H1 (cell line): ENCODE measurements at regions not wholly inside any gene's neighbourhood (a gene's known extent, or its start where the extent isn't known, plus 50 kb on each side); places are given as distances from the start of the nearest gene placed in this dataset.
"Not testable (repeated sequence)": the region's sequence is repeated elsewhere in the genome, so short reads cannot be mapped to it uniquely, and the experiment has no call there.

ENCODE experiments used
- CTCF ChIA-PET: fragments of 300-600 bp; sonication (Branson Sonifier 250); formaldehyde crosslinking; loops from one replicate; lab custom pipeline; 2021; ENCODE audit not compliant: partially characterized antibody; lab: Charles Lee
- POLR2A ChIA-PET: fragments of 300-600 bp; sonication (Branson Sonifier 250); formaldehyde crosslinking; loops from one replicate; lab custom pipeline; 2021; ENCODE audit warnings: inconsistent platforms; ENCODE audit not compliant: partially characterized antibody; lab: Charles Lee
- DNase-seq, 2 experiments: peaks; one replicate each; pipeline versions ENCODE4 v3.0.0 to v3.0.0-alpha.2; 2010 to 2022; ENCODE audit warnings: low spot score in 2 of 2, low read depth in 1 of 2, mixed read lengths in 1 of 2
- FAIRE-seq: peaks from 2 replicates; lab custom pipeline; 2011; peaks lifted over from hg19 to GRCh38; lab: Jason Lieb, UNC
- H2AFZ ChIP-seq: 2 replicates; pipeline ENCODE4 v1.8.1; 2012; ENCODE audit warnings: low read length, inconsistent platforms
- H2AK5ac ChIP-seq: 2 replicates; pipeline ENCODE4 v1.6.1; 2013; ENCODE audit warnings: low read depth, low read length
- H2BK120ac ChIP-seq: replicated peaks from 2 replicates; pipeline ENCODE3; 2013; ENCODE audit warnings: low read depth, low read length, inconsistent platforms
- H2BK12ac ChIP-seq: 2 replicates; pipeline ENCODE4 v1.6.1; 2013; ENCODE audit warnings: low read depth, low read length
- H2BK15ac ChIP-seq: 2 replicates; pipeline ENCODE4 v1.6.1; 2013; ENCODE audit warnings: low read length
- H2BK20ac ChIP-seq: 2 replicates; pipeline ENCODE4 v1.6.1; 2013; ENCODE audit warnings: low read length
- H2BK5ac ChIP-seq: 2 replicates; pipeline ENCODE4 v1.6.1; 2013; ENCODE audit warnings: low read depth, low read length
- H3K14ac ChIP-seq: 2 replicates; pipeline ENCODE4 v1.6.1; 2013; ENCODE audit warnings: inconsistent platforms; ENCODE audit not compliant: insufficient read length
- H3K18ac ChIP-seq: 2 replicates; pipeline ENCODE4 v1.6.1; 2013; ENCODE audit warnings: low read length; ENCODE audit errors: extremely low read depth
- H3K23ac ChIP-seq: 2 replicates; pipeline ENCODE4 v1.6.1; 2013; ENCODE audit warnings: inconsistent platforms; ENCODE audit not compliant: insufficient read length
- H3K23me2 ChIP-seq: 2 replicates; pipeline ENCODE4 v1.6.1; 2013; ENCODE audit warnings: low read depth, low read length
- H3K27ac ChIP-seq: 2 replicates; pipeline ENCODE4 v1.6.1; 2011; ENCODE audit warnings: low read depth, low read length, inconsistent platforms
- H3K27me3 ChIP-seq, 4 experiments: replicated peaks in 1 of 4; 1 replicate in 1 of 4; 2 replicates in 3 of 4; pipeline versions ENCODE4 v1.6.1 to v1.8.1; 2011 to 2013; ENCODE audit warnings: low read length in 3 of 4, mild to moderate bottlenecking in 3 of 4, inconsistent platforms in 2 of 4, mixed read lengths in 2 of 4, moderate library complexity in 1 of 4; ENCODE audit not compliant: control insufficient read depth in 3 of 4, insufficient read depth in 3 of 4; ENCODE audit errors: extremely low read depth in 1 of 4
- H3K36me3 ChIP-seq, 4 experiments: 2 replicates each; pipeline versions ENCODE4 v1.6.1 to v1.8.1; 2011 to 2013; ENCODE audit warnings: mild to moderate bottlenecking in 4 of 4, low read length in 3 of 4, moderate library complexity in 2 of 4, control low read depth in 1 of 4, inconsistent platforms in 1 of 4; ENCODE audit not compliant: insufficient read depth in 4 of 4, control insufficient read depth in 2 of 4
- H3K4ac ChIP-seq: replicated peaks from 2 replicates; pipeline ENCODE3; 2013; ENCODE audit warnings: low read length, low read depth, mixed read lengths, inconsistent platforms; ENCODE audit not compliant: insufficient read length
- H3K4me1 ChIP-seq, 4 experiments: replicated peaks in 1 of 4; 1 replicate in 1 of 4; 2 replicates in 3 of 4; pipeline versions ENCODE4 v1.6.1 to v1.8.1; 2011 to 2013; ENCODE audit warnings: low read length in 3 of 4, inconsistent platforms in 2 of 4, mixed read lengths in 1 of 4; ENCODE audit not compliant: insufficient read depth in 4 of 4, control insufficient read depth in 3 of 4
- H3K4me2 ChIP-seq, 2 experiments: 2 replicates each; pipeline versions ENCODE4 v1.6.1 to v1.8.1; 2011 to 2013; ENCODE audit warnings: low read depth in 2 of 2, low read length in 2 of 2, control low read depth in 1 of 2, inconsistent platforms in 1 of 2, mild to moderate bottlenecking in 1 of 2; ENCODE audit not compliant: insufficient read depth in 1 of 2
- H3K4me3 ChIP-seq, 4 experiments: fragments of 200-600, 300-600 bp in 1 of 4; sonication (generic), shearing (Covaris generic), sonication (Bioruptor Twin) in 1 of 4; 2 replicates each; pipeline versions ENCODE4 v1.5.1 to v1.8.1; 2011 to 2016; ENCODE audit warnings: low read length in 4 of 4, low read depth in 3 of 4, control low read depth in 2 of 4, inconsistent platforms in 2 of 4, mild to moderate bottlenecking in 2 of 4, mixed read lengths in 1 of 4, moderate library complexity in 1 of 4; ENCODE audit not compliant: insufficient read depth in 2 of 4; ENCODE audit errors: extremely low read depth in 1 of 4
- H3K56ac ChIP-seq: replicated peaks from 2 replicates; pipeline ENCODE3; 2013; ENCODE audit warnings: low read depth, mild to moderate bottlenecking, mixed read lengths, low read length, inconsistent platforms; ENCODE audit not compliant: insufficient read length
- H3K79me1 ChIP-seq: 2 replicates; pipeline ENCODE4 v1.6.1; 2013; ENCODE audit warnings: low read depth, low read length, control low read depth
- H3K79me2 ChIP-seq, 2 experiments: 2 replicates each; pipeline versions ENCODE4 v1.6.1 to v1.8.1; 2012 to 2013; ENCODE audit warnings: low read length in 2 of 2, mild to moderate bottlenecking in 2 of 2, inconsistent platforms in 1 of 2; ENCODE audit not compliant: insufficient read depth in 2 of 2, control insufficient read depth in 1 of 2
- H3K9ac ChIP-seq, 4 experiments: replicated peaks in 1 of 4; 1 replicate in 1 of 4; 2 replicates in 3 of 4; pipeline versions ENCODE4 v1.6.1 to v1.8.1; 2011 to 2013; ENCODE audit warnings: low read depth in 3 of 4, low read length in 3 of 4, control low read depth in 2 of 4, mild to moderate bottlenecking in 2 of 4, moderate library complexity in 2 of 4, inconsistent platforms in 1 of 4; ENCODE audit errors: extremely low read depth in 1 of 4
- H3K9me3 ChIP-seq, 2 experiments: 2 replicates each; pipeline versions ENCODE4 v1.6.1 to v1.8.1; 2012 to 2013; ENCODE audit warnings: mild to moderate bottlenecking in 2 of 2, moderate library complexity in 2 of 2, control low read depth in 1 of 2, inconsistent platforms in 1 of 2, low read depth in 1 of 2, low read length in 1 of 2, mixed read lengths in 1 of 2; ENCODE audit not compliant: insufficient read depth in 2 of 2
- H4K20me1 ChIP-seq, 2 experiments: replicated peaks in 1 of 2; 2 replicates each; pipeline versions ENCODE3 to v1.8.1; 2011 to 2013; ENCODE audit warnings: inconsistent platforms in 2 of 2, low read length in 2 of 2, mild to moderate bottlenecking in 1 of 2; ENCODE audit not compliant: insufficient read depth in 2 of 2, control insufficient read depth in 1 of 2
- H4K5ac ChIP-seq: 2 replicates; pipeline ENCODE4 v1.6.1; 2013; ENCODE audit warnings: low read length, low read depth, mixed read lengths, inconsistent platforms; ENCODE audit not compliant: insufficient read length
- H4K8ac ChIP-seq: 2 replicates; pipeline ENCODE4 v1.8.0; 2013; ENCODE audit warnings: mild to moderate bottlenecking, moderate library complexity, low read length, inconsistent platforms; ENCODE audit not compliant: insufficient read depth; ENCODE audit errors: extremely low read depth
- H4K91ac ChIP-seq: replicated peaks from 2 replicates; pipeline ENCODE3; 2013; ENCODE audit warnings: low read length, mixed read lengths, inconsistent platforms; ENCODE audit not compliant: insufficient read length
- WGBS, 2 experiments: shearing (Covaris generic) in 1 of 2; methylation state at CpG; one replicate each; pipeline versions ENCODE4 v1.1.6 to v1.1.7; 2013 to 2015; ENCODE audit warnings: low lambda C conversion rate in 2 of 2, mixed read lengths in 2 of 2, inconsistent platforms in 1 of 2, low coverage in 1 of 2, missing lambda C conversion rate in 1 of 2; ENCODE audit not compliant: insufficient replicate concordance in 2 of 2, insufficient coverage in 1 of 2, insufficient read length in 1 of 2; ENCODE audit errors: extremely low coverage in 1 of 2, missing lambda C conversion rate in 1 of 2; 5-methylcytosine and 5-hydroxymethylcytosine counted together

DNA sequence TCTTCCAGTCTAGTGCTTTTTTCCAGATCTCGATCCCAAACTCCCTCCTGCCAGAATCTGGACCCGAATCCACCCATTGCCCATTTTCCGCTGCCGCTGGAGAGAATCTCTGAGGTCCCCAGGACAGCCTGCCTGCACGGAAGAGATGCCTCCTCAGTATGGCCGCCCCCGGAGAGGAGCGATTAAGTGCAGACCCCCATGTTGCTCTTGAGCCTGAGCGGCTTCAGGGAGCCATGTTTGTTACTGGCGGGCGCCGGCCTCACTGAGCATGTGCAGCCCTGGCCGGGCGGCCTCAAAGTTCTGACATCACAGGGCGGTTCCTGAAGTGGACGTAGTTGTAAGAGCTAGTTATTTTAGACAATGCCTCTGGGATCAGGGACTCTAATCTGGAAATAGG, 1342.9 kb downstream of the SPATA31A7 start:
- not testable (repeated sequence) for FAIRE-seq, H3K9ac ChIP-seq
- WGBS, 2 experiments = no CpG with 5 or more reads among the region's 16 CpGs

More for the DNA sequence above, 1342.9 kb downstream of the SPATA31A7 start:
- H2BK5ac ChIP-seq, H3K4ac ChIP-seq, DNase-seq, H3K23me2 ChIP-seq, H2BK120ac ChIP-seq, H2AK5ac ChIP-seq, H3K56ac ChIP-seq, H4K91ac ChIP-seq, H3K36me3 ChIP-seq, CTCF ChIA-PET, H3K79me2 ChIP-seq, H3K27ac ChIP-seq, H4K8ac ChIP-seq, H2AFZ ChIP-seq, H3K27me3 ChIP-seq, H3K9me3 ChIP-seq, H3K4me1 ChIP-seq, POLR2A ChIA-PET, H2BK15ac ChIP-seq, H3K4me2 ChIP-seq, H4K20me1 ChIP-seq, H3K18ac ChIP-seq, H3K4me3 ChIP-seq, H2BK20ac ChIP-seq, H3K14ac ChIP-seq, H4K5ac ChIP-seq, H3K79me1 ChIP-seq, H3K23ac ChIP-seq, H2BK12ac ChIP-seq: not testable (repeated sequence)
